Cerebellar cortex (tissue), 1 donor: ENCODE measurements at regions not wholly inside any gene's neighbourhood (a gene's known extent, or its start where the extent isn't known, plus 50 kb on each side); places are given as distances from the start of the nearest gene placed in this dataset.
A peak's percentile ranks its signal among the peaks of the same experiment; 100 is the strongest.

Experiments
- DNase-seq: peaks from one replicate; pipeline ENCODE4 v3.0.0-alpha.2; 2015; ENCODE audit warnings: low spot score

DNA sequence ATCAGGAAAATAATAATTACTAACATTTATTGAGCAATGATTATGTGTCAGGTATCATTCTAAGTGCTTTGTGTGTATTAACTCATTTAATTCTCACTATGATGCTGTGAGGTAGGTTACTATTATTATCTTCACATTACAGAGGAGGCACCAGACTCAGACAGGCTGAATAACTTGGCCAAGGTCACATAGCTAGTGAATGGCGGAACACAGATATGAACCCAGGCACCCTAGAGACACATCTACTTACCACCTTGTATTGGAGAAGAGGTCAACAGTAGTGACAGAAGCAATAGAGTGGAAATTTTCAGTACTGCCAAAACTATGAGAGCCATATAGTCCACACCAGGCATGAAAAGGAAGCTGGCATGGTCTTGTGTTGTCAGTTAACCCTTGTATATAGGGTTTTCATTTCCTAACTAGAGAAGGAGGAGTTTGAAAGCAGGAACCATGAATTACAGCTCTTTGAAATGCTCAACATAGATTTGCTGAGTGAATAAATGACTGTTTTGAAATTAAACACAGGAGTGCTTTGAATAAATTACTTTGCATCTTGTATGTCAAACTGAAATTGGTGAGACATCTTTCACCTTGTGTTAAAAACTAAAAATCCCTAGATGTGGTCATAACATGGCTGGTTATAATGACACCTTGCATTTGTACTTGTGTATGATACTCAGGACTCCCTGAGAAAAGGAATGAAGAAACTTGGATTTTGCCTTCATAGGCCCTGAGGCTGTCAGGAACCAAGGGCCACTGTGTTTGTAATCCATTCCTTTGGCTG, 71.8 kb downstream of the RTL9 start:
- DNase-seq = no peak

DNA sequence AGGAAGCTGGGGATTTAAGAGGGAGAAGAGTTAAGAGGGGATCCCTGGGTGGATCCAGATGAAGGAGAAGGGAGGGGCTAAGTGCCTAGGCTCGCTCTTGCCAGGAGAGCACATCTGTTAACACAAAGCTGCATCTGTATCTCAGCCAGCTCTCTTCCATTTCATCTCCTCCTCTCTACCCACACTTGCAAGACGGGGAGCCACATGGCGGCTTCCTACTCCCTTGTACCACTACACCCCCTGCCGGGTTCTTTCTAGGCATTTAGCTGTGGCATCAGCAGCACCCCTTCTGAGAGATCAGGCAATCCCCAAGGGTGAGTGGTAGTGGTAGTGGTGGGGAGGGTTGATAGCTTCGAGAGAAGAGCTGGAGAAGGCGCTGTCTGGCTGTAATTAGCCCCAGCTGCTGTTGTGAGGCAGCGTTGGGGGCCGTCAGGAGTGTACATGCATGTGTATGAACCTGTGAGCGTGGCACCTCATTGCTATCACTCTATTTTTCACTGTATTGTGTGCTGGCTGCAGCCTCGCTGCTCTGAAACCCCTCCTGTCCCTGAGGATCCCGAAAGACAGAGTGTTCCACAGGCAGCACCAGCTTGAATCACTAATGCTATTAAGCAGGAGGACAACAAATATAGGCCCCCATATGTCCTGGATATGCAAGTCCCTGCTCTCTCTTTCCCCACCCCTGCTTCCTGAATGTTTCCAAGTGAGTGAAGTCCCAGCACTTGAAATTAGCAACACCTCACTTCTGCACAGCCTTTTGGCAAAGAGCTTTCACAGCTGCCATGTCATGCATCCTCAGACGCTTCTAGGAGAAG, 73.7 kb downstream of the RTL9 start:
- no peak for DNase-seq

DNA sequence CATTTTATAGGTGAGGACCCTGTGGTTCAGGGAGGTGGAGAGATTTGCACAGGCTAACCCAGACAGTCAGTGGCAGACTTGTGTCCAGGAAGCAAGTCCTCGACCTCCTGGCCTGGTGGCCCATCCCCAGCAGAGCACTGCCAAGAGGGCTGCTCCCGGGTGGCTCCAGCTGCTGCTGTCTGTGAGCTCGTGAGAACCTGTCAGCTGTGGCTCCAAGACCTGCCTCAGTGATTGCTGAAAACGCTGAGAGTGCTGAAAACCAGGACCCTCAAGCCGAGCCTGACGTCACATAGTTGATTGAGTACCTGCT, 74.2 kb downstream of the RTL9 start:
- no peak for DNase-seq

DNA sequence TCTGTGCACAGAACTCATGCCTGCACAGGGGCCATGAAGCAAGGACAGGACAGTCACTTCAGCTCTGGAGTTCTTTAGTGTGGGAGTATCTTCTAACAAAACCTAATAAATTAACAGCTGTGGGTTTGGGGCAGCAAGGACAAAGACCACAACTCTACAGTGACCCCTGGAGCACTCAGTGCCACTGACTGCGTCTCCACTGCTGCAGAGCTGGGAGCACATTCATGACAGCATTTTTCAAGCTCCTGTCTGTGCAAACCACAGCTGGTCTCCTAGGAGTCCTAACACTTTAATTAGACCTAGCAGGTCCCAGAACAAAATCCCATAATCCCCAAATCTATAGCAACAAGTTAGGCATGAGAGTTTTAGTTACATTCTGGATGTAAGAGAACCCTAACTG, 76.5 kb downstream of the RTL9 start:
- no peak for DNase-seq

DNA sequence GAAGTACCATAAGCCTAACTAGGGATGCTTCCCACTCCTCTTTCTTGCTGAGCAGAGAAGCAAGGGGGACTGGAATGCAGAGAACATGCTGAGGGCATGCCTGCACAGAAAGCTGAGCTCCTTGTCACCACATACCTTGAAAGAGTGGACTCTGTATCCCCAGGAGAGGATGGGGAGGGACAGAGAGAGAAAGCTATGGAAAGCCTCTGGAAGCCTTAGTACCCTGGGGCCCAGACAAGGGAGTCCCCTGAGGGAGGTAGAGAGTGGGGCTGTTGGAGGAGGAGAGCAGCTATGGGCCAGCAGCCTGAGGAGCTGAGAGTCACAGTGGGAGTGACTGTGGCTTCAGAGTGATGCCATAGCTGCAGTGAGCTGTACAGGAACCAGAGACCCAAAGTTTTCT, 77.9 kb downstream of the RTL9 start:
- no peak for DNase-seq

DNA sequence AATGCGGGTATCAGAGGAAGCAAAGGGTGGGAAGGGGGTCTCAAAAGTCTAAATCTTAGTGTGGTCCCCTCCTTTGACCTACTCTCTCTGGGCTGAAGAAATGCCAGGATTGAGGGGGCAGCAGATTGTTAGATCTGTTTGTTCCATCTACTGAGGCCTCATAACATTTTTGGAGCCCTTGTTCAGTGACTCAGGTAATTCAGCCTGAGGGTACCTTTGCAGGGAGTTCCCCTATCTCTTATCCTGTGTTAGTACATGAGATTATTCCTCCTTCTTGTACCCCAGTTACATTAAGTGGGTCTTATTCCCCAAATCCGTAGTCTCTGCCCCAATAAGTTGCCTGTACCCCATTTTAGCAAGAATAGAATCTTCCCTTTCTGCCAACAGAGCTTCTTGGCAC, 79.0 kb downstream of the RTL9 start:
- DNase-seq = no peak

DNA sequence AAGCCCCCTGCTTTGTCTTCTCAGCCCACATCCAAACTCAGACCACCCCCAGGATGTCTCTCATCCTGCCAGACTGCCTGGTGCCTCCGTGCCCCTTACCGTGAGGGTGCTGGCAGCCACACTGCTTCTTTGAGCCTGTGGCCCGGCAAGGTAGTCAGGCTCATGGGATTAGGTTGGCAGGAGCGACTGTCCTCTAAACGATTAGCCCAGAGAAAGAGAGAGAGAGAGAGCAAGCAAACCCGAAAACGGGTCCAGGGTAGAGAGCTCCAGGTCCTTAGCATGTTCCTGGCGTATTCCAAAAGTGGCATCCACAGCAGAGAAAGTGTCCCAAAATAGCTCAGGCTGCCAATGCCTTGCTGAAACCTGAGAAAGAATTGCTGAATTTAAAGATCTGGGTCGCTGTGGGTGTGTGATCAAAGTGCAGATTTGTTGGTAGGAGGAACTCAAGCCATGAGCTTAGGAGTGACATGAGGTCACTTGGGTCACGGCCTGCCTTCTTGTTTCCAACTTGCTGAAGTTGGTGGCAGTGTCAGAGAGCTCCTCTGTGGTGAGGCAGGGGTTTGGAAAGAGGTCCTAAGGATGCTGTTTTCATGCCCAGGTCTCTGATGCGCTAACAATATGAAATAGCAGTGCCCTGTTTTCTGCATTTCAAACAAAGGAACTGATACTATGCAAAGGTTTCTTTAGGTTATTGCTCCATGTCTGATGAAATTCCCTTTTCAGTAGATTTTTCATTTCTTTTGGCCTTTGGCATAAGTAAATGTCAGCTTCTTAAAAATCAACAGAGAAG, 81.6 kb downstream of the RTL9 start:
- no peak for DNase-seq

DNA sequence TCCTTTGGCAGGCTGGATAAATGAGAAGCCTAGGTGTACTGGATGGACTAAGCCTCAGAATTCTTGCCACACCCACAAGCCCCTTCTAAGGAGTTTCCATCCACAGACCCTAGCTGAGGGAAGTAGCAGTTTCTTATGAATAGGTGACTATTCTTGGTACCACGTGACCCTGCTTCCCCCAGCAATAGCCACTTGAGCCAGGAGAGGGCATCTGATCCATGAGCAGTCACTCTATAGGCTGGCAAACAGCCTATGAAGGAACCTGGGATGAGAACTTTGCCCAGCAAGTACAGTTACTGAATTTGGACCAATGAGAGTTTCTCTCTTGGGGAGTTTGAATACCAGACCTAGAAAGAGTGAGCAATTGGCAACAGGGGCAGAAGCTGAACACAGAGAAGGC, 84.0 kb downstream of the RTL9 start:
- DNase-seq = peak; percentile 6

DNA sequence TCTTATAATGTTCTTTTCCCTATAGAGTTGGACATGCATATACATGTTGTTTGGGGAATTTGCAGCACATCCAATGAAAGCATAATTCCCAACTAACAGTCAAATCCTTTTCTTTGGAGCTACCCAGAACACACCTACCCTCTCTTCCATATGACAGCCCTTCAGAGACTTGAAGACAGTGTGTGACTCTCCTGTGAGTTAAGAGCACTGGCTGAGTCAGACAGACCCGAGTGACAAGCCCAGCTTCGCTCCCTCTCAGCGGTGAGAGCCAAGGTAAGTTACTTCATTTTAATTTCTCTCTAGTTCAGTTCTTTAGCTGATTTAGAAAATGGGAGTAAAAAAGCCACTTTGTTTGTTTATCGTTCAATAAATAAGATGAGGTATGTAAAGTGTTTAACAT, 86.3 kb downstream of the RTL9 start:
- no peak for DNase-seq

DNA sequence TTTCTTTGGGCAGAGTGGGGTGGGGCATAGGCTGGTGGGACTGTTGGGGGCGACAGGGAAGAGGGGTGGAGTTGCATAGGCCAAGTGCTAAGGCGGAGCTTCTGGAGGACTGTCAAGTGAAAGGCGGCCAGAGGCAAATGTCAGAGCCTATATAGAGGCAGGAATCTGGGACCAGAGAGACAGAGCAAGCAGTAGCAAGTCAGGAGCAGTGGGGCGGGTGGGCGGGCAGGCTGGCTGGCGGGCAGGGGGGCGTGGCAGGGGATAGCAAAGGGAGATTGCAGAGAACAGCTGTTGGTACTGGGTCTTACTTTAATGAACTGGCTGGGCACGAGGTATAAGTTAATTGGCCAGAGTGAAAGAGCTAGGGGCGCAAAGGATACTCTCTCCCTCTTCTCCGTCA, 89.8 kb downstream of the RTL9 start:
- no peak for DNase-seq

DNA sequence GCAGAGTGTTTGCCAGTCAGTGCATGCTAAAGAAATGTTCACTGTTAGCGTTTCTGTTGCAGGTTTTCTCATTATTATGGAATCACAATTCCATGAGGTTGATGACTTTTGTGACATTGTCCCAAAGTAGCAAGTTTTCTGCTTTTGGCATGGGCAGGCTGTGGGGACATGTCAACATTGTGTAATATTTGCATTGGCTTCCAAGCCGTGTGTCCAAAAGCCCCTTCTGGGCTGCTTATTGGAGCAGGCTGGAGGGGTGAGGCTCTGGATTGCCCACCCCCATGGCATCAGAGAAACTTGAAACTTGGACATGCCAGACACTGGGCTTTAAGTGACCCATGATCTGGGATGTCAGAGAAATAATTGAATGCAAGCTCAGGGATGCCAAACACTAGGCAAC, 90.7 kb downstream of the RTL9 start:
- DNase-seq = no peak

DNA sequence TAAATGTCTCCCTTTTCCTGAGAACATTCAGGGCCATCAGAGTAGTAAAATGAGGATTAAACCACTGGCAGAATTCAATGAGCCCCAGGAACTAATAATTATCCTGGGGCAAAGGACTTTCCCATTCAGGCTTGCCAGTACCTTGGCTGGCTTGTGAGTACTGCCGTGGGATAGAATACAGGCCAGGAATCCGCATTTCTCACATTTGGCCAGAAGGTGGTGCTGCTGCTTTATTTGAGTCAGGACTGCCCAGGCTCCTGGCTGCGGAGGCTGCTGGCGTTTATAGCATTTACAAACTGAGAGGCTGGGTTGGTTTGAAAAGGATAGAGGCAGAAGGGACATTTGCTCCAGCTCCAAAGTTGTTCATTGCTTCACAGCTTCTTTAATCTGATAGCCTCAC, 91.4 kb downstream of the RTL9 start:
- DNase-seq = peak; percentile 79

DNA sequence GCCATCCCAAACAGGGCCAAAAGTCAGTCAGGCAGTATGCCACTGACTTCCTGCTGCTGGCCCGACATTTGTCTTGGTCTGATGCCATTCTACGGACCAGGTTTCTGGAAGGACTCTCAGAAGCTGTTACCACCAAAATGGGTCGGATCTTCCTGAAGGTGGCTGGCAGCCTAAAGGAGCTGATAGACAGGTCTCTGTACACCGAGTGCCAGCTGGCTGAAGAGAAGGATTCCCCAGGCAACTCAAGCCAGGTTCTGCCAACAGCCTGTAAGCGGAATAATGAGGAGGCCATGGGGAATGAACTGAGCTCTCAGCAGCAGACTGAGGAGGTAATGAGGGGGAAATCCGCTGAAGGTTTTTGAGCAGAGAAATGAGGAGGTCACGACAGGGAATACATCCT, 95.7 kb downstream of the RTL9 start:
- peak; percentile 86 for DNase-seq

DNA sequence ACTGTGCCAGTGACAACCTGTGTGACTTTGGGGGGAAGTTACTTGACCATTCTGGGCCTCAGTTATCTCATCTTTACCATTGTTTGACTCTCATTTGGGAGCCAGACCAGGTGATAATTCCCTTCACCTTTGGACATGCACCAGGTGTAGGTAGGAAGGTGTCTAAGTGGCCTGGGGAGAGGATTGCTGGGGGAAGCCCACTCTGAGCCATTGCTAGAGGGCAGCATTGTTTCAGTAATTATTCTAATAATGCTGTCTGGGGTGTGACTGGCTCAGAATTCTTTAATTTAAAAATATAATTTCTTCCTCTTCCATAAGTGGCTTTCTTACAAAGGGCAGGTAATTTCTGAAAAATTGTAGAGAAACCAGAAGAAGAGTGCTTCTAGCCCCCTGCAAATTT, 104.3 kb downstream of the RTL9 start:
- DNase-seq = no peak

DNA sequence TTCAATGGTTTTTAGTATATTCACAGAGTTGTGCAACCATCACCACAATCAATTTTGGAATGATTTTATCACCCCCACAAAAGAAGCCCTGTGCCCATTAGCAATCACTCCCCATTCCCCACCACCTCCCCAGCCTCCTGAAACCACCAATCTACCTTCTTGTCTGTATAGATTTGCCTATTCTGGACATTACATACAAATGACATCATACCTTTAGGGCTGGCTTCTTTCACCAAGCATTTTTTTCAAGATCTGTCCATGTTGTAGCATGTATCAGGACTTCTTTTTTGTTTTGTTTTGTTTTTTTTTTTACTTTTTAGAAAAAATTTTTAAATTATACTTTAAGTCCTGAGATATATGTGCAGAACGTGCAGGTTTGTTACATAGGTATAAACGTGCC, 108.1 kb downstream of the RTL9 start:
- no peak for DNase-seq

DNA sequence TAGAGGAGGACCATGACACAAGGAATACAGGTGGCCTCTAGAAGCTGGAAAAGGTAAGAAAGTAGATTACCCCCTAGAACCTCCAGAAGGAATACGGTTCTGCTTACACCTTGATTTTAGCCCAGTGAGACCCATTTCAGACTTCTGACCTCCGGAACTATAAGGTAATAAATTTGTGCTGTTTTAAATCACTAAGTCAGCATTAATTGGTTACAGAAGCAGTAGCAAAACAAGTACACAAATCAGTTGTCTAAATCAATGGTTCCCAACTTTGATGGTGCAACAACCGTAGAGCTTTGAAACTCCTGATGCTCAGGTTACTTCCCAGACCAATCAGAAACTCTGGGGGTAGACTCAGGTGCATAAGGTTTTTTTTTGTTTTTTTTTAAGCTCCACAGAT, 113.6 kb downstream of the RTL9 start:
- DNase-seq = no peak

DNA sequence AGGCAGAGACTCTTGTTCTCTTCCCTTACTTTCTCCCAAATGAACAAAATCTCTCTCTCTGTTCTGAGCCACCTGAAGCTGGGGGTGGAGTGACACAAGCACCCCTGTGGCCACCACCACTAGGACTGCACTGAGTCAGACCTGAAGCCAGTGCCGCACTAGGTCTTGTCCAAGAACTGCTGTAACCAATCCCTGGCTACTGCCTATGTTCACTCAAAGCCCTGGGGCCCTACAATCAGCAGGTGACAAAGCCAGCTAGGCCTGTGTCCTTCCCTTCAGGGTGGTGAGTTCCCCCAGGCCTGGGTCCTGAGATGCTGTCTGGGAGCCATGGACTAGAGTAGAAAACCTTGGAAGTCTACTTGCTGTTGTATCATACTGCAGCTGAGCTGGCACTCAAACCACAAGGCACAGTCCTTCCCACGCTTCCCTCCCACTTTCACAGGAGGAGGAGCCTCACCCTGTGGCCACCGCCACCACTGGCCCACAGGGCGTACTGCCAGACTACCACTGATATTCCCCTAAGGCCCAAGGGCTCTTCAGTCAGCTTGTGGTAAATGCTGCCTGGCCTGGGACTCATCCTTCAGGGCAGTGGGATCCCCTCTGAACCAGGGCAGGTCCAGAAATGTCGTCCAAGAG, 119.1 kb downstream of the RTL9 start:
- DNase-seq = no peak

DNA sequence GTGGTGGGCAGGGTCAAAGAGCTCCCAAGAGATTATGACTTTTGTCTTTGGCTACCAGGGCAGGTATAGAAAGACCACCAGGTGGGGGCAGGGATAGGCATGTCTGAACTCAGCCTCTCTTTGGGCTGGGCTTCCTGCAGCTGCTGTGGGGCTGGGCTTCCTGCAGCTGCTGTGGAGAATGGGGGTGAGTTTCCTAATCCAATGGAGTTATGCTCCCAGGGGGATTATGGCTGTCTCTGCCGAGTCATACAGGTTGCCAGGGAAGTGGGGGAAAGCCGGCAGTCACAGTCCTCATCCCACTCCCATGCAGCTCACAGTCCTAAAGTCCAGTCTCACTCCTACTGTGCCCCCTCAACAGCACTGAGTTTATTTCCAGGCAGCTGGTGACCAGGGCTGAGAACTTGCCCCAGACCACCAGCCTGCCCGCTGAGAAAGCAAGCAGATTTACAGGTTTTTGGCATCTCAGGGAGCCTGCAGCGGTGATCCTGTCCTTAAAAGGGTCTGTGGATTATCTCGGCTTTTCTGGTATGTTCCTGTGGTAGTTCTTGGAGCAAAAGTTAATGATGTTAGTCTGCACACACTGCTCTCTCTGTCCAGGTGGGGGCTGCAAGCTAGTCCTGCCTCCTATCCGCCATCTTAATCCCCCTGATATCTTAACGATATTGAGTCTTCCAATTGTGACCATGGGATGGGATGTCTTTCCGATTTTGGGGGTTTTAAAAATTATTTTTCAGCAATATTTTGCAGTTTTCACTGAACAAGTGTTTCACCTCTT, 133.4 kb downstream of the RTL9 start:
- DNase-seq = no peak

DNA sequence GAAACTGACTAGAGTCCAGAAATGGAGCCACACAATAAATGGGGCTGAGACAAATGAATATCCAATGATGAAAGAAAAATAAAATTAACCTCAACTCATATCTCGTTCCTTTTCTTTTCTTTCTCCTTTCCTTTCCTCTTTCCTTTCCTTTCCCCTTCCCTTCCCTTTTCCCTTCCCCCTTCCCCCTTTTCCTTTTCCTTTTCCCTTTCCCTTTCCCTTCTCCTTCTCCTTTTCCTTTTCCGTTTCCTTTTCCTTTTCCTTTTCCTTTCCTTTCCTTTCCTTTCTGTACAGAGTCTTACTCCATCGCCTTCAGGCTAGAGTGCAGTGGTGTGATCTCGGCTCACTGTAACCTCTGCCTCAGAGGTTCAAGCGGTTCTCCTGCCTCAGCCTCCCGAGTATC, 146.3 kb downstream of the RTL9 start:
- no peak for DNase-seq

DNA sequence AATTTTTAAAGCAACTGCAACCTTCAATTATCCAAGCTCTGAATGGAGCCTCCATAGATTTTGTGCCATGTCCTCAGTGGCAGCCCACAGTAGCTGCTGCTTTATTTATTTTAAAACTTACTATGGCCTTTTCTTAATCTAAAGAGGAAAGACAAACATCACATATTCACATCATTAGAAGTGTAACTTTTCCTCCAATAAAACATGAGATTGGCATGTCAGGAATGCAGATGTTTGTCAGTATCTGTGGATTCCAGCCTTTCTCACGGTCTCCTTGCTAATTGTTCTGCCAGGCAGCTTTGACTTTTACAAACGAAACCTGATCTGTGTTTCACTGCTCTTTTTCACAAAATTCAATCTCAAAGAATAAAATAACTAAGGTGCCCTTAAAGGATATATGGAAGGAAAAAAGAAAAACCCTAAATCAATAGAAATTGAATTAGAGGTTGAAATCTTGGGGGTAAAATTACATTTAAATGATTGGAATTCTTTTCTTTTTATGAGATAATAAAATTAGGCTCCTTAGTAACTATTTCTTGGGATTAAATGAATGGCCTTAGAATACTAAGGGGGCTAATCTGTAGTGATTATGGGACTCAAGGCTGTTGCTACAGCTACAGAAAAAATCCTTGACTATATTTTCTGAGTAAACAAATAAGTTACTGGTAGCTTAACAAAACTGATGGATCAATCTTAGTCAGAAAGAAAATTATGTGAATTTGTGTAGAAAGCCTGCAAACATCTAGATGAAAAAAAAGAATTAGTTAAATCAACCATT, 151.3 kb downstream of the RTL9 start:
- no peak for DNase-seq

DNA sequence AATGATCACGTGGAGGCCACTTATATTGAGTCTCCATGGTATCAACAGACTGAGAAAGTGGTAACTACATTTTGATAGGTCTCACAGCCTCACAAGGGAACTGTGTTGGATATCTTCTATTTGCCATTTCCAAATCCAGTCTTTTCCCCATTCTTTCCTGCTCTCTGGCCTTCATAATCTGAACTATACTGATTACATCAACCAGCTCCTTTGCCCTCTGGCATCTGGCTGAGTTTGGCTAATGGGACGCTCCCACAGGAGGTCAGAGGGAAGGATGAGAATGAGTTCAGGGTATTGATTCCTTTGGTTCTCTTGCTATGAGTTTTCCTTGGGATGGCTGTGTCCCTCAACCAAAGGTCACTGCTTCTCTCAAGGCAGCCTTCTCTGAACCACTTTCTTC, 152.6 kb downstream of the RTL9 start:
- no peak for DNase-seq
